ENCODE measurements at regions not wholly inside any gene's neighbourhood (a gene's known extent, or its start where the extent isn't known, plus 50 kb on each side); places are given as distances from the start of the nearest gene placed in this dataset.

- TF ChIP-seq CTCF (IDR thresholded peaks at IDR 0.05) (no peak), POLR2A (IDR thresholded peaks at IDR 0.05) (no peak)
Observed at GRCh38 chr14:105857220-105857825, 330.9 kb downstream of the TMEM121 start.
